Tibial nerve (tissue), 4 donors: ENCODE measurements at regions not wholly inside any gene's neighbourhood (a gene's known extent, or its start where the extent isn't known, plus 50 kb on each side); places are given as distances from the start of the nearest gene placed in this dataset.

Experiments
- EP300 ChIP-seq, 2 donors: sonication (generic); formaldehyde crosslinking; IDR thresholded peaks; one replicate each; pipeline ENCODE4 v1.6.1; 2017; ENCODE audit warnings: antibody characterized with exemption in 2 of 2, mild to moderate bottlenecking in 1 of 2
- POLR2A ChIP-seq, 2 donors: fragments of 450-650 bp; IDR thresholded peaks; one replicate each; pipeline ENCODE4 v1.6.1; 2017; ENCODE audit warnings: antibody characterized with exemption in 2 of 2, mild to moderate bottlenecking in 2 of 2, moderate library complexity in 2 of 2
- TF ChIP-seq, protein P1 (sequence below), 5 experiments: fragments of 200-600 bp in 3 of 5; fragments of 450-650 bp in 2 of 5; sonication (generic) in 3 of 5; IDR thresholded peaks; one replicate each; pipeline ENCODE4 v1.5.1; 2016 to 2019; ENCODE audit warnings: antibody characterized with exemption in 5 of 5, mild to moderate bottlenecking in 3 of 5, moderate library complexity in 2 of 5

DNA sequence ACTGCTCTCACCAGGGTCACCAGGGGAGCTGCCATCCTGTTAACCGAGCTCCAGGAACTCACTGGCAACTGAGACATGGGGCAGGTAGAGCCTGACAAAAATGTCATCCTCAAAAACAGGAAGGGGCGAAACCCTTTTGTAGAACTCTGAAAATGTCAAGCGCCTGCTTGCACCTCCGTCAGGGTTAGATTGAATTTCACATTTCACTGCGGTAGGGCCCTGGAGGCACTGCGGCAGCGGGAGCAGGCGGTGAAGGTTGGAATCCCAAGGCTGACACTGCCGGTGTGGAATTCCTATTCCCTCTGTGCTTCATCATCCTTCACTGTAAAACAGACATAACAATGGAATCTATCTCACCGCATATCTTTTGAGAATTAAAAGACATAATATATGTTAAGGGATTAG lies 142.8 kb upstream of the TMCC3 start:
- TF ChIP-seq POLR2A (IDR thresholded peaks at IDR 0.05) (no peak), EP300 (IDR thresholded peaks at IDR 0.05) (no peak)
- TF ChIP-seq, protein P1, sequence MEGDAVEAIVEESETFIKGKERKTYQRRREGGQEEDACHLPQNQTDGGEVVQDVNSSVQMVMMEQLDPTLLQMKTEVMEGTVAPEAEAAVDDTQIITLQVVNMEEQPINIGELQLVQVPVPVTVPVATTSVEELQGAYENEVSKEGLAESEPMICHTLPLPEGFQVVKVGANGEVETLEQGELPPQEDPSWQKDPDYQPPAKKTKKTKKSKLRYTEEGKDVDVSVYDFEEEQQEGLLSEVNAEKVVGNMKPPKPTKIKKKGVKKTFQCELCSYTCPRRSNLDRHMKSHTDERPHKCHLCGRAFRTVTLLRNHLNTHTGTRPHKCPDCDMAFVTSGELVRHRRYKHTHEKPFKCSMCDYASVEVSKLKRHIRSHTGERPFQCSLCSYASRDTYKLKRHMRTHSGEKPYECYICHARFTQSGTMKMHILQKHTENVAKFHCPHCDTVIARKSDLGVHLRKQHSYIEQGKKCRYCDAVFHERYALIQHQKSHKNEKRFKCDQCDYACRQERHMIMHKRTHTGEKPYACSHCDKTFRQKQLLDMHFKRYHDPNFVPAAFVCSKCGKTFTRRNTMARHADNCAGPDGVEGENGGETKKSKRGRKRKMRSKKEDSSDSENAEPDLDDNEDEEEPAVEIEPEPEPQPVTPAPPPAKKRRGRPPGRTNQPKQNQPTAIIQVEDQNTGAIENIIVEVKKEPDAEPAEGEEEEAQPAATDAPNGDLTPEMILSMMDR (IDR thresholded peaks at IDR 0.05): no peak
